Ovary (tissue), 7 donors: ENCODE measurements at regions not wholly inside any gene's neighbourhood (a gene's known extent, or its start where the extent isn't known, plus 50 kb on each side); places are given as distances from the start of the nearest gene placed in this dataset.

Experiments used
- DNase-seq, 5 donors: peaks; one replicate each; pipeline ENCODE4 v3.0.0-alpha.2; 2019 to 2020
- H3K27ac ChIP-seq, 2 donors: fragments of 200-600 bp; one replicate each; pipeline versions ENCODE4 v1.5.1 to v1.8.0; 2019 to 2022
- H3K27me3 ChIP-seq: fragments of 200-600 bp; one replicate; pipeline ENCODE4 v1.8.0; 2022
- H3K36me3 ChIP-seq: fragments of 200-600 bp; sonication (generic); one replicate; pipeline ENCODE4 v1.5.1; 2019
- H3K4me1 ChIP-seq: one replicate; pipeline ENCODE4 v1.8.1; 2013; ENCODE audit warnings: mild to moderate bottlenecking, moderate library complexity; ENCODE audit not compliant: insufficient read depth
- H3K4me3 ChIP-seq: fragments of 200-600 bp; sonication (generic); one replicate; pipeline ENCODE4 v1.5.1; 2017
- H3K9me3 ChIP-seq, 2 donors: fragments of 200-600 bp in 1 of 2; sonication (generic) in 1 of 2; one replicate each; pipeline versions ENCODE4 v1.5.1 to v1.8.1; 2013 to 2019; ENCODE audit warnings: mild to moderate bottlenecking in 1 of 2, moderate library complexity in 1 of 2
- CTCF ChIP-seq, 3 donors: fragments of 450-650 bp in 2 of 3; fragments of 200-600 bp in 1 of 3; IDR thresholded peaks; one replicate each; pipeline versions ENCODE4 v1.5.1 to v1.8.0; 2016 to 2022; ENCODE audit warnings: antibody characterized with exemption in 3 of 3, mild to moderate bottlenecking in 1 of 3
- EP300 ChIP-seq: sonication (generic); formaldehyde crosslinking; IDR thresholded peaks from one replicate; pipeline ENCODE4 v1.6.1; 2017; ENCODE audit warnings: antibody characterized with exemption
- POLR2A ChIP-seq: fragments of 450-650 bp; IDR thresholded peaks from one replicate; pipeline ENCODE4 v1.6.1; 2017; ENCODE audit warnings: antibody characterized with exemption, mild to moderate bottlenecking, moderate library complexity
- WGBS, 3 donors: extraction: QIAGEN DNeasy Blood & Tissue Kit in 1 of 3; methylation state at CpG; one replicate each; pipeline versions ENCODE4 v1.1.5 to v1.1.7; 2013 to 2017; 5-methylcytosine and 5-hydroxymethylcytosine counted together
- intact Hi-C, 4 donors: fragments of 100-400 bp; cut with DNase I; formaldehyde crosslinking; loops; one replicate each; pipeline versions ENCODE4 v1.11.0 to v1.15.1; 2022 to 2023
- donor health status: DM: no; HTN: no; CAD: no; lungs with moderate emphysema.
- donor health status: DM: no; HTN: no; CAD: no.
- donor health status: Bipolar disorder and iron deficiency.
- donor health status: DM: no; HTN: no; CAD: no.
- donor health status: DM: yes; HTN: yes; CAD: no.

DNA sequence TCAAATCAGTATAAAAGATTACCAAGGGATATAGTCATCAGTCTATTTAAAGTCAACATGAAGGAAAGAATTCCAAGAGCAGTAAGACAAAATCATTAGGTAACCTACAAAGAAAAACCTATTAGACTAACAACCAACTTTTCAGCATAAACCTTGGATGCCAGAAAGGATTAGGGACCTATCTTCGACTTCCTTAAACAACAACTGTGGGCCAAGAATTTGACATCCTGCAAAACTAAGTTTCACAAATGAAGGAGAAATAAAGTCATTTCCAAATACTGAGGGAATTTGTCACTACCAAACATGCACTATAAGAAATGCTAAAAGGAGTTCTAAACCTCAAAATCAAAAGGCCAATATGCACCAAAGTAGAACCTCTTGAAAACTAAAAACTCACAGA, 147.9 kb upstream of the TFPI start:
- Histone ChIP-seq H3K9me3 (no peaks in the 10 kb centered on the region), H3K4me3 (no peak overlapping the region), H3K27ac (no peak overlapping the region), H3K4me1 (no peaks in the 10 kb centered on the region), H3K27me3 (no peaks in the 10 kb centered on the region), H3K36me3 (no peaks in the 10 kb centered on the region)
- intact Hi-C loops: no loop called here
- 40 to 54% (median 45%) methylated on average over 1 of the region's 1 CpG for WGBS, 3 donors
- TF ChIP-seq CTCF (IDR thresholded peaks at IDR 0.05): no peak
- no peak for TF ChIP-seq POLR2A
- TF ChIP-seq EP300: no peak
- no peak for DNase-seq

DNA sequence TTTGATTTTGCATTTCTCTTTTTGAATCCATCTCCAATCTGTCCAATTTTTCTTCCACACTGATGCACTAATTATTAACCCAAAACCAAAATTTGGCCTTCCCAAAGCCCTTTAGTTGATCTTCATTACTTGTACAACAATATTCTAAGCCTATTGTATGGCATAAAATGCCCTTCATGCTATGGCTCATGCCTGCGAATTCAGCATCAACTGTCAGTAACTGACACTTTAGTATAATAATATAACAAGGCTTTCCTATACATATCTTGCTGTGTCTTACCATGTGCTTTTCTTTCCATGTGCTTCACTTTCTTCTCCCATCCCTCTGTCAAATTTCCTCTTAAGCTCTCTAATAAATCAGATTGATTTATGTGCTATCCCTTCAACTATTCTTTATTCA, 154.0 kb upstream of the TFPI start:
- WGBS, 3 donors: 90 to 100% (median 96%) methylated on average over 1 of the region's 1 CpG
- Histone ChIP-seq H3K4me3 (no peak overlapping the region), H3K27me3 (no peaks in the 10 kb centered on the region), H3K36me3 (no peaks in the 10 kb centered on the region), H3K27ac (no peak overlapping the region), H3K4me1 (no peaks in the 10 kb centered on the region), H3K9me3 (no peaks in the 10 kb centered on the region)
- no peak for DNase-seq
- intact Hi-C loops: no loop called here
- TF ChIP-seq POLR2A: no peak
- TF ChIP-seq CTCF (IDR thresholded peaks at IDR 0.05): no peak
- TF ChIP-seq EP300: no peak

DNA sequence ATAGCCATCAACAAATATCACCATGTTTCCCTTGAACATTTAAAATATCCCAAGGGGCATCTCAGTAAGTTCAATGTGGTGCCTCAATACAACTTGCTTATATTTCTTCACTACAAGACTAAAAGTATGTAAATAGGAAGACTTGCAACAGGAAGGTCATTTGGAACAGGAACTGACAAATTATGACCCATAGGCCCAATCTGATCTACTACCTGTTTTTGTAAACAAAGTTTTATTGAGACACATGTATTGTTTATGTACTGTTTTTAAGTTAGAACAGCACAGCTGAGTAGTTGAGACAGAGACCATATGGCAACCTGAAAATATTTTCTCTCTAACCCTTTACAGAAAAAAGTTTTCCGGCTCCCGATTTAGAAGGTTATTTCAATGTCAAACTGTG, 154.8 kb upstream of the TFPI start:
- no peak overlapping the region for H3K4me3 ChIP-seq
- intact Hi-C loops: no loop called here
- 10 to 49% (median 19%) methylated on average over 2 of the region's 2 CpGs for WGBS, 3 donors
- no peaks in the 10 kb centered on the region for H3K27me3 ChIP-seq
- no peaks in the 10 kb centered on the region for H3K9me3 ChIP-seq
- no peaks in the 10 kb centered on the region for H3K36me3 ChIP-seq
- H3K4me1 ChIP-seq: no peaks in the 10 kb centered on the region
- H3K27ac ChIP-seq: no peak overlapping the region
- DNase-seq: no peak
- no peak for TF ChIP-seq EP300
- TF ChIP-seq POLR2A: no peak
- TF ChIP-seq CTCF (IDR thresholded peaks at IDR 0.05): no peak

GRCh38 chr2:187710791-187711521, 156.7 kb upstream of the TFPI start:
- Histone ChIP-seq H3K9me3 (no peaks in the 10 kb centered on the region), H3K4me1 (no peaks in the 10 kb centered on the region), H3K27ac (no peak overlapping the region), H3K27me3 (no peaks in the 10 kb centered on the region), H3K4me3 (no peak overlapping the region), H3K36me3 (no peaks in the 10 kb centered on the region)
- no peak for TF ChIP-seq CTCF (IDR thresholded peaks at IDR 0.05)
- no peak for TF ChIP-seq POLR2A
- no peak for TF ChIP-seq EP300
- intact Hi-C loops: no loop called here
- DNase-seq: no peak
